Large intestine (tissue), 3 donors: ENCODE measurements at regions not wholly inside any gene's neighbourhood (a gene's known extent, or its start where the extent isn't known, plus 50 kb on each side); places are given as distances from the start of the nearest gene placed in this dataset.

Source experiments
- DNase-seq, 2 donors: peaks; one replicate each; pipeline versions ENCODE4 v3.0.0 to v3.0.0-alpha.2; 2013
- H3K27ac ChIP-seq: one replicate; pipeline ENCODE4 v1.5.1; 2013; ENCODE audit warnings: low read length
- H3K27me3 ChIP-seq: 2 replicates; pipeline ENCODE4 v1.6.1; 2013; ENCODE audit warnings: low read length; ENCODE audit not compliant: control insufficient read depth, insufficient read depth
- H3K36me3 ChIP-seq: 2 replicates; pipeline ENCODE4 v1.6.1; 2013; ENCODE audit warnings: low read length; ENCODE audit not compliant: control insufficient read depth, insufficient read depth
- H3K4me1 ChIP-seq: one replicate; pipeline ENCODE4 v1.6.1; 2013; ENCODE audit warnings: low read length; ENCODE audit not compliant: control insufficient read depth, insufficient read depth
- H3K4me3 ChIP-seq: one replicate; pipeline ENCODE4 v1.5.1; 2013; ENCODE audit warnings: low read length
- H3K9me3 ChIP-seq: one replicate; pipeline ENCODE4 v1.6.1; 2013; ENCODE audit warnings: mild to moderate bottlenecking, low read depth, low read length, moderate library complexity; ENCODE audit not compliant: control insufficient read depth
- WGBS: methylation state at CpG from one replicate; pipeline ENCODE4 v1.1.5; 2013; ENCODE audit warnings: low lambda C conversion rate; ENCODE audit not compliant: insufficient coverage; 5-methylcytosine and 5-hydroxymethylcytosine counted together

- H3K27me3 ChIP-seq, result peaks cover 2% of the 10 kb centered on the region
- no peak overlapping the region for H3K27ac ChIP-seq
- no CpG with 5 or more reads among the region's 2 CpGs for WGBS
- H3K36me3 ChIP-seq, result no peaks in the 10 kb centered on the region
- H3K4me1 ChIP-seq, result no peaks in the 10 kb centered on the region
- no peak overlapping the region for H3K4me3 ChIP-seq
- no peak for DNase-seq
- H3K9me3 ChIP-seq, result no peaks in the 10 kb centered on the region
These were observed 149.3 kb downstream of the TGFB2 start for GRCh38 chr1:218494449-218494852.

DNA sequence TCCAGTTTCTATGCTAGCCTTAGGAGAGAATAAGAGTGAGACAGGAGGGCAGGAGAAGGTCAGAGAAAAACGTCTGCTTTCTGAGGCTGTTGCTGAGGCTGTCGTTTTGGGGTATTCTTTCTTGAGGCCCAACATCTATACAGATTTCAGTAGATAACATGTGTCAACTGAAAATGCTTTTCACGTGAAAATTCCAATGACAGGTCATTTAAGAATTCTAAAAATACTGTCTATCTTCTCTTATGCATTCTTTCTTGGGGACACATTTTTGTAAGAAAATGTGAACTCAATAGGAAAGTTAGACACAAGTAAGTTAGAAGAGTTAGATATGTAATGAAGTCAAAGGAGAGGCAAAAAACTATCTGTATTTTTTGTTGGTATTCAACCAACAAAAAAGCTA, 150.8 kb downstream of the TGFB2 start:
- H3K4me3 ChIP-seq, result no peak overlapping the region
- no peak overlapping the region for H3K27ac ChIP-seq
- WGBS, result 100% methylated on average over 1 of the region's 3 CpGs
- H3K36me3 ChIP-seq, result no peaks in the 10 kb centered on the region
- no peaks in the 10 kb centered on the region for H3K9me3 ChIP-seq
- peaks cover 2% of the 10 kb centered on the region for H3K27me3 ChIP-seq
- H3K4me1 ChIP-seq, result no peaks in the 10 kb centered on the region
- DNase-seq, result no peak

- no peaks in the 10 kb centered on the region for H3K4me1 ChIP-seq
- peaks cover 2% of the 10 kb centered on the region for H3K27me3 ChIP-seq
- DNase-seq, result no peak
- no peaks in the 10 kb centered on the region for H3K36me3 ChIP-seq
- no peaks in the 10 kb centered on the region for H3K9me3 ChIP-seq
- no peak overlapping the region for H3K4me3 ChIP-seq
- no peak overlapping the region for H3K27ac ChIP-seq
- WGBS, result no CpG with 5 or more reads among the region's 2 CpGs
These were observed 151.4 kb downstream of the TGFB2 start for GRCh38 chr1:218496561-218496960.

DNA sequence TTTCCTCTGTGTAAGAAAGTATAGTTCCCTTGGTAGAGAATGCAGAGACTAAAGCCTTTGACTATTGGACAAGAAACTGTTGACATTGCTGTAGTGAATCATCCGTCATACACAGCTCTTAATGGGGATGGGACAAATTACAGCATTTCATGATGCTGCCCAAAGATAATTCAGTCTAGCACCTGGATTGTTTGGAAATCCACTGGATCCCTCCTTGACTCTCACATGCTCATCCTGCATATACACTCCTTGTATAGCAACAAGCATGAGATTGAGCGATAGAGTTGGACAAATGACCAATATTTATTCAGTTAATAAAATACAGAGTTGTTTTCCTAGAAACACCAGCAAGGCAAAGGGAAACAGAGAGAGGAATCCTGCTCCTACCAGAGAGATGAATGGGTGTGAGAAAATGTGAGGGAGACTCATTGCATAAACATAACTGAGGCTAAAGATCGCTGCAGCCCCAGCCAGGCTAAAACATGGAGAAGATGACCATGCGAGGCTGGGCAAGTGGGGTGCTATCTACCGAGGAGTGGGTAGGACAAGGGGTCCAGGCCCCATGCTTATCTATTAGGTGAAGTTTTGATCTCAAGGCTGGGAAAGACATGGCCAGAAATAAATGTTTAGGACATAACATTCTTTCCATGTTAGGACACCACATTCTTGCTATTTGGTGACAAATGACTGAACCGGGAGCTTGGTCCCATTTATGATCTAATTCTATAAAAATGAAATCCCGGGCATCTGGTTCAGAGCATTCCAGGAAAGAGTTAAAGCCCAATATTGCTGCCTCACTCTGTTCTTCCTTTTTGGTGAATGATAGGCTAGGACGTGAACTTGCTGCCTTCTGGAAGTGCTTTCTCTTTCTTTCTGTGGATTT, 153.2 kb downstream of the TGFB2 start:
- H3K27me3 ChIP-seq, result peaks cover 2% of the 10 kb centered on the region
- H3K36me3 ChIP-seq, result no peaks in the 10 kb centered on the region
- 80% methylated on average over 1 of the region's 8 CpGs for WGBS
- DNase-seq, result no peak
- H3K9me3 ChIP-seq, result no peaks in the 10 kb centered on the region
- no peaks in the 10 kb centered on the region for H3K4me1 ChIP-seq
- no peak overlapping the region for H3K27ac ChIP-seq
- no peak overlapping the region for H3K4me3 ChIP-seq

DNA sequence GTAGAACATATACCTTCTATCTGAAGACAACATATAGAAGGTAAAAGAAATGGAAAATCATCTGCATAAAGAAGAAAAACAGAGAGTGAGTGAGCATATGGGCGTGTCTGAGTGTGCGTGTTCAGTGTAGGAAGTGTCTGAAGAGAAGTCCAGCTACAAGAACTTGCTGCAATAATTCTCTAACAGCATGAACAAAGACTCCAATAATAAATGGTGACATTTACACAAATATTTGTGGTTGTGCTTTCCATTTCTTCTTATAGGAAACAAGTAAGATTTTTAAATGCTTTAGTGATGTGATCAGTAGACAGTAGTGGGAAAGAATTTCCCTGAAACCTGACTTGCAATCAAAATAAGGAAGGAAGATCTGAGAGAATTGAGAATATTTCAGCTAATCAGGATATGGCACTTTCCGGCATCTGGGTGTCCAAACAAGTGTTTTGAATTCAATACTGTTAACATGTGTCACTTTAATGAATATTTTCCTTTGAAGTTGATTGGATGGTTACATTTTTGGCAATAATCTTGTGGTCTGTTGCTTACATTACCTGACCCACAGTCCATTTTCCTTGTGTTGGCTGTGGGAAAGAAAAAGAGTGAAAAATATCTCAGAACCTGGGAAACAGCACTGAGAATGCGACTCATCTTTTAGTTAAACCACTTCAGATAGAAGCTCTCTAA, 154.0 kb downstream of the TGFB2 start:
- WGBS, result 100% methylated on average over 1 of the region's 4 CpGs
- Histone ChIP-seq H3K36me3 (no peaks in the 10 kb centered on the region), H3K4me3 (no peak overlapping the region), H3K27me3 (peaks cover 2% of the 10 kb centered on the region), H3K9me3 (no peaks in the 10 kb centered on the region), H3K4me1 (no peaks in the 10 kb centered on the region), H3K27ac (no peak overlapping the region)
- DNase-seq, result no peak

GRCh38 chr1:218499911-218500310, 154.8 kb downstream of the TGFB2 start:
- Histone ChIP-seq H3K4me3 (no peak overlapping the region), H3K27ac (no peak overlapping the region), H3K9me3 (no peaks in the 10 kb centered on the region), H3K4me1 (no peaks in the 10 kb centered on the region), H3K36me3 (no peaks in the 10 kb centered on the region), H3K27me3 (no peaks in the 10 kb centered on the region)
- WGBS, result no CpG with 5 or more reads among the region's 7 CpGs
- no peak for DNase-seq

DNA sequence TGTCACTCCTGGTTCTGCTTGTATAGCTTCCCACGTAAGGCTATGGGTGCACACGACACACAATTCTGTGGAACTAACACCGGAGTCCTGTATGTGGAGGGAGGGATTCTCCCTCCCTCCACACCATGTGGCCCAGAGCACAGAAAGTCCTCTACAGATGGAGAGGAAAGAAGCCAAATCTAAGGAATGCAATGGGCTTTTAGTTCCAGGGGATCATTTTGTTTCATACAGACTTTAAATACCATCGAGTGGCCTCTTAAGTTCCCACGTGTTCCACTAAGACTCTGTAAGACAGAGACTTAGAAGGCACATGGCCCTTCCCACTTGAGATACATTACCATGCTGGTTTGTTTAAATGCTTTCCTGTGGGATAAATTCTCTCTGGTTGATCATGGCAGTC, 156.0 kb downstream of the TGFB2 start:
- no CpG with 5 or more reads among the region's 5 CpGs for WGBS
- Histone ChIP-seq H3K36me3 (no peaks in the 10 kb centered on the region), H3K27ac (no peak overlapping the region), H3K9me3 (no peaks in the 10 kb centered on the region), H3K4me1 (no peaks in the 10 kb centered on the region), H3K4me3 (no peak overlapping the region), H3K27me3 (no peaks in the 10 kb centered on the region)
- no peak for DNase-seq

- H3K4me1 ChIP-seq, result no peaks in the 10 kb centered on the region
- H3K4me3 ChIP-seq, result no peak overlapping the region
- H3K36me3 ChIP-seq, result no peaks in the 10 kb centered on the region
- no peaks in the 10 kb centered on the region for H3K27me3 ChIP-seq
- H3K9me3 ChIP-seq, result no peaks in the 10 kb centered on the region
- no CpG with 5 or more reads among the region's 2 CpGs for WGBS
- DNase-seq, result no peak
- no peak overlapping the region for H3K27ac ChIP-seq
These were observed 157.2 kb downstream of the TGFB2 start for GRCh38 chr1:218502383-218502782.

DNA sequence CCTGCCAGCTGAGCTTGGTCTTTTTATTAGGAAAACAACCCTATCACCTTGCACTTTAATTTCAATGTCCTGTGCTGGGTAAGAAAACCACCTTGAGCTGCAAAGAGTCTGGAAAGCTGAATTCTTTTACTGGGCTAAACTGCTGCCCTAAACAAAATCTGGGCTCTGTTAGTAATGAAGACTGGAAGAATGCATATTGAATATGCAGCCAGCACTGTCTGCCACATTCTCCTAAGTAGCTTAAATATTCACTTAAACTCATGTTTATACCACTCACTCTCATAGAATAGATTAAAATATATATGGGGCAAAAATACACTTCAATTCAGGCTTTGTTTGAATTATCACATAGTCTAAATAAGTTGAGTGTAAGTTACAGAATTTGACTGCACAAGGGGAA, 158.0 kb downstream of the TGFB2 start:
- no peaks in the 10 kb centered on the region for H3K9me3 ChIP-seq
- no peak overlapping the region for H3K4me3 ChIP-seq
- no peak overlapping the region for H3K27ac ChIP-seq
- H3K36me3 ChIP-seq, result no peaks in the 10 kb centered on the region
- DNase-seq, result no peak
- no peaks in the 10 kb centered on the region for H3K4me1 ChIP-seq
- no peaks in the 10 kb centered on the region for H3K27me3 ChIP-seq

DNA sequence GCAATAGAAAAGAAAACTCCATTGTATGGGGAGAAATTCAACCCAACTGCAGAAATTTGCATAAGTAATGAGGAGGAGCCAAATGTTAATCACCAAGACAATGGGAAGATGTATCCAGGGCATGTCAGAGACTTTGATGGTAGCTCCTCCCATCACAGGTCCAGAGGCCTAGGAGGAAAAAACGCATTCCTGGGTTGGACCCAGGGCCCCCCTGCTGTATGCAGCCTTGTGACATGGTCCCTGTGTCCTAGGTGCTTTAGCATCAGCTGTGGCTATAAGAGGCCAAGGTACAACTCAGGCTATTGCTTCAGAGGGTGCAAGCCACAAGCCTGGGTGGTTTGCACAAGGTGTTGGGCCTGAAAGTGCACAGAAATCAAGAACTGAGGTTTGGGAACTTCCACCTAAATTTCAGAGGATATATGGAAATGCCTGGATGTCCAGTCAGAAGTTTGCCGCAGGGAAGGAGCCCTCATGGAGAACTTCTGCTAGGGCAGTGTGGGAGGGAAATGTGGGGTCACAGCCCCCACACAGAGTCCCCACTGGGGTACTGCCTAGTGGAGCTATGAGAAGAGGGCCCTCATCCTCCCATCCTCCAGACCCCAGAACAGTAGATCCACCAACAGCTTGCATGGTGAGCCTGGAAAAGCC, 162.3 kb downstream of the TGFB2 start:
- Histone ChIP-seq H3K36me3 (no peaks in the 10 kb centered on the region), H3K4me3 (no peak overlapping the region), H3K9me3 (no peaks in the 10 kb centered on the region), H3K4me1 (no peaks in the 10 kb centered on the region), H3K27ac (no peak overlapping the region), H3K27me3 (no peaks in the 10 kb centered on the region)
- DNase-seq, result no peak
- no CpG with 5 or more reads among the region's 2 CpGs for WGBS
